IgD-negative memory B cell (primary cell): ENCODE measurements at regions not wholly inside any gene's neighbourhood (a gene's known extent, or its start where the extent isn't known, plus 50 kb on each side); places are given as distances from the start of the nearest gene placed in this dataset.

ENCODE experiments used
- H3K27ac Mint-ChIP-seq, 3 donors: one replicate each; pipeline ENCODE4 v1.8.0; 2020 to 2022; ENCODE audit warnings: mild to moderate bottlenecking in 3 of 3, mixed read lengths in 3 of 3, moderate library complexity in 1 of 3
- H3K27me3 Mint-ChIP-seq: one replicate; pipeline ENCODE4 v1.8.0; 2021; ENCODE audit warnings: mixed read lengths
- H3K36me3 Mint-ChIP-seq: one replicate; pipeline ENCODE4 v1.8.0; 2020; ENCODE audit warnings: mild to moderate bottlenecking, mixed read lengths
- H3K4me1 Mint-ChIP-seq, 3 donors: one replicate each; pipeline ENCODE4 v1.8.0; 2020 to 2022; ENCODE audit warnings: mixed read lengths in 3 of 3, mild to moderate bottlenecking in 1 of 3
- H3K4me3 Mint-ChIP-seq, 4 donors: one replicate each; pipeline ENCODE4 v1.8.0; 2020 to 2022; ENCODE audit warnings: mild to moderate bottlenecking in 4 of 4, mixed read lengths in 4 of 4, moderate library complexity in 3 of 4
- H3K9me3 Mint-ChIP-seq, 3 donors: one replicate each; pipeline ENCODE4 v1.8.0; 2020 to 2021; ENCODE audit warnings: mixed read lengths in 3 of 3, mild to moderate bottlenecking in 1 of 3

GRCh38 chr4:138053641-138054301, 188.4 kb downstream of the SLC7A11 start:
- no peaks in the 10 kb centered on the region for H3K27me3 Mint-ChIP-seq
- H3K36me3 Mint-ChIP-seq = no peaks in the 10 kb centered on the region
- H3K4me3 Mint-ChIP-seq = no peak overlapping the region
- peaks cover 0 to 1% (median 0%) of the 10 kb centered on the region in 3 donors for H3K4me1 Mint-ChIP-seq
- H3K9me3 Mint-ChIP-seq = no peaks in the 10 kb centered on the region
- H3K27ac Mint-ChIP-seq = no peak overlapping the region

- Mint-ChIP-seq H3K27ac (no peak overlapping the region), H3K4me1 (peaks cover 0 to 1% (median 0%) of the 10 kb centered on the region in 3 donors), H3K9me3 (no peaks in the 10 kb centered on the region), H3K36me3 (no peaks in the 10 kb centered on the region), H3K27me3 (no peaks in the 10 kb centered on the region), H3K4me3 (no peak overlapping the region)
Observed at GRCh38 chr4:138052806-138053632, 189.1 kb downstream of the SLC7A11 start.

- H3K4me3 Mint-ChIP-seq = no peak overlapping the region
- no peaks in the 10 kb centered on the region for H3K9me3 Mint-ChIP-seq
- H3K4me1 Mint-ChIP-seq = peaks cover 0 to 1% (median 0%) of the 10 kb centered on the region in 3 donors
- H3K36me3 Mint-ChIP-seq = no peaks in the 10 kb centered on the region
- peaks cover 3% of the 10 kb centered on the region for H3K27me3 Mint-ChIP-seq
- no peak overlapping the region for H3K27ac Mint-ChIP-seq
Observed at GRCh38 chr4:138051157-138051556, 191.0 kb downstream of the SLC7A11 start.

- no peak overlapping the region for H3K27ac Mint-ChIP-seq
- no peak overlapping the region for H3K4me3 Mint-ChIP-seq
- H3K4me1 Mint-ChIP-seq = peaks cover 0 to 1% (median 0%) of the 10 kb centered on the region in 3 donors
- peaks cover 3% of the 10 kb centered on the region for H3K27me3 Mint-ChIP-seq
- no peaks in the 10 kb centered on the region for H3K36me3 Mint-ChIP-seq
- no peaks in the 10 kb centered on the region for H3K9me3 Mint-ChIP-seq
Observed at GRCh38 chr4:138050601-138051000, 191.5 kb downstream of the SLC7A11 start.

- Mint-ChIP-seq H3K4me1 (peaks cover 0 to 1% (median 0%) of the 10 kb centered on the region in 3 donors), H3K27ac (no peak overlapping the region), H3K27me3 (peaks cover 3% of the 10 kb centered on the region), H3K9me3 (no peaks in the 10 kb centered on the region), H3K4me3 (no peak overlapping the region), H3K36me3 (no peaks in the 10 kb centered on the region)
Observed at GRCh38 chr4:138049355-138049754, 192.8 kb downstream of the SLC7A11 start.

GRCh38 chr4:138047290-138047689, 194.9 kb downstream of the SLC7A11 start:
- Mint-ChIP-seq H3K9me3 (no peaks in the 10 kb centered on the region), H3K36me3 (no peaks in the 10 kb centered on the region), H3K27me3 (peaks cover 3% of the 10 kb centered on the region), H3K27ac (no peak overlapping the region), H3K4me3 (no peak overlapping the region), H3K4me1 (peaks cover 0 to 1% (median 0%) of the 10 kb centered on the region in 3 donors)

GRCh38 chr4:138045036-138045435, 197.1 kb downstream of the SLC7A11 start:
- no peaks in the 10 kb centered on the region for H3K9me3 Mint-ChIP-seq

GRCh38 chr4:138039010-138039409, 203.1 kb downstream of the SLC7A11 start:
- peaks cover 6 to 10% (median 7%) of the 10 kb centered on the region in 3 donors for H3K4me1 Mint-ChIP-seq
- H3K27ac Mint-ChIP-seq = no peak overlapping the region
- H3K36me3 Mint-ChIP-seq = no peaks in the 10 kb centered on the region
- no peaks in the 10 kb centered on the region for H3K9me3 Mint-ChIP-seq
- no peaks in the 10 kb centered on the region for H3K27me3 Mint-ChIP-seq
- no peak overlapping the region for H3K4me3 Mint-ChIP-seq

More at GRCh38 chr4:138045036-138045435, 197.1 kb downstream of the SLC7A11 start:
- no peak overlapping the region for H3K27ac Mint-ChIP-seq
- no peaks in the 10 kb centered on the region for H3K36me3 Mint-ChIP-seq
- peaks cover 3% of the 10 kb centered on the region for H3K27me3 Mint-ChIP-seq
- H3K4me1 Mint-ChIP-seq = peaks cover 0 to 1% (median 0%) of the 10 kb centered on the region in 3 donors
- no peak overlapping the region for H3K4me3 Mint-ChIP-seq

- no peak overlapping the region for H3K27ac Mint-ChIP-seq
Observed at GRCh38 chr4:138037696-138038095, 204.5 kb downstream of the SLC7A11 start.

GRCh38 chr4:138035781-138036258, 206.3 kb downstream of the SLC7A11 start:
- Mint-ChIP-seq H3K27ac (peak overlapping the region in 2 of 3 donors; percentile 16 to 72), H3K4me1 (peaks cover 6 to 10% (median 7%) of the 10 kb centered on the region in 3 donors), H3K4me3 (no peak overlapping the region), H3K27me3 (no peaks in the 10 kb centered on the region), H3K9me3 (no peaks in the 10 kb centered on the region), H3K36me3 (no peaks in the 10 kb centered on the region)

More at GRCh38 chr4:138037696-138038095, 204.5 kb downstream of the SLC7A11 start:
- peaks cover 6 to 10% (median 7%) of the 10 kb centered on the region in 3 donors for H3K4me1 Mint-ChIP-seq
- no peaks in the 10 kb centered on the region for H3K9me3 Mint-ChIP-seq
- H3K4me3 Mint-ChIP-seq = no peak overlapping the region
- no peaks in the 10 kb centered on the region for H3K27me3 Mint-ChIP-seq
- no peaks in the 10 kb centered on the region for H3K36me3 Mint-ChIP-seq

GRCh38 chr4:138034871-138035270, 207.3 kb downstream of the SLC7A11 start:
- H3K36me3 Mint-ChIP-seq = no peaks in the 10 kb centered on the region
- peaks cover 6 to 10% (median 7%) of the 10 kb centered on the region in 3 donors for H3K4me1 Mint-ChIP-seq
- no peaks in the 10 kb centered on the region for H3K27me3 Mint-ChIP-seq
- H3K27ac Mint-ChIP-seq = no peak overlapping the region
- no peak overlapping the region for H3K4me3 Mint-ChIP-seq
- no peaks in the 10 kb centered on the region for H3K9me3 Mint-ChIP-seq

GRCh38 chr4:138032222-138032621, 209.9 kb downstream of the SLC7A11 start:
- Mint-ChIP-seq H3K27ac (no peak overlapping the region), H3K27me3 (peaks cover 3% of the 10 kb centered on the region)

GRCh38 chr4:138030375-138030774, 211.8 kb downstream of the SLC7A11 start:
- no peaks in the 10 kb centered on the region for H3K36me3 Mint-ChIP-seq
- H3K27ac Mint-ChIP-seq = no peak overlapping the region
- H3K4me3 Mint-ChIP-seq = no peak overlapping the region
- peaks cover 3% of the 10 kb centered on the region for H3K27me3 Mint-ChIP-seq
- H3K9me3 Mint-ChIP-seq = no peaks in the 10 kb centered on the region
- peaks cover under 1 to 5% (median 4%) of the 10 kb centered on the region in 3 donors for H3K4me1 Mint-ChIP-seq

More at GRCh38 chr4:138032222-138032621, 209.9 kb downstream of the SLC7A11 start:
- no peaks in the 10 kb centered on the region for H3K36me3 Mint-ChIP-seq
- H3K4me1 Mint-ChIP-seq = peaks cover 6 to 10% (median 7%) of the 10 kb centered on the region in 3 donors
- no peaks in the 10 kb centered on the region for H3K9me3 Mint-ChIP-seq
- H3K4me3 Mint-ChIP-seq = no peak overlapping the region

- Mint-ChIP-seq H3K27ac (no peak overlapping the region), H3K36me3 (no peaks in the 10 kb centered on the region), H3K4me1 (no peaks in the 10 kb centered on the region), H3K27me3 (peaks cover 3% of the 10 kb centered on the region), H3K4me3 (no peak overlapping the region), H3K9me3 (no peaks in the 10 kb centered on the region)
Observed at GRCh38 chr4:138028923-138029322, 213.2 kb downstream of the SLC7A11 start.

GRCh38 chr4:138021139-138021830, 220.9 kb downstream of the SLC7A11 start:
- no peaks in the 10 kb centered on the region for H3K27me3 Mint-ChIP-seq
- H3K4me1 Mint-ChIP-seq = no peaks in the 10 kb centered on the region
- H3K9me3 Mint-ChIP-seq = no peaks in the 10 kb centered on the region
- H3K27ac Mint-ChIP-seq = no peak overlapping the region
- peaks cover 1% of the 10 kb centered on the region for H3K36me3 Mint-ChIP-seq
- H3K4me3 Mint-ChIP-seq = no peak overlapping the region
